Left forelimb (tissue), 1 donor: ENCODE measurements at regions not wholly inside any gene's neighbourhood (a gene's known extent, or its start where the extent isn't known, plus 50 kb on each side); places are given as distances from the start of the nearest gene placed in this dataset.
A peak's percentile ranks its signal among the peaks of the same experiment; 100 is the strongest.

Experiments
- DNase-seq: peaks from one replicate; pipeline ENCODE4 v3.0.0-alpha.2; 2018; ENCODE audit warnings: low spot score

- peak; percentile 58 for DNase-seq
These were observed 214.4 kb downstream of the ERMARD start for GRCh38 chr6:169965657-169966311.

GRCh38 chr6:169965239-169965638 is 213.8 kb downstream of the ERMARD start:
- no peak for DNase-seq

GRCh38 chr6:169964486-169965180 is 213.2 kb downstream of the ERMARD start:
- peak; percentile 56 for DNase-seq

- DNase-seq = no peak
These were observed 212.3 kb downstream of the ERMARD start for GRCh38 chr6:169963581-169964297.

GRCh38 chr6:169962604-169963469 is 211.4 kb downstream of the ERMARD start:
- peak; percentile 51 for DNase-seq

GRCh38 chr6:169961772-169962561 is 210.5 kb downstream of the ERMARD start:
- peak; percentile 73 for DNase-seq

- DNase-seq = no peak
These were observed 209.6 kb downstream of the ERMARD start for GRCh38 chr6:169960886-169961611.

- DNase-seq = peak; percentile 46
These were observed 209.1 kb downstream of the ERMARD start for GRCh38 chr6:169960521-169960885.

- no peak for DNase-seq
These were observed 208.6 kb downstream of the ERMARD start for GRCh38 chr6:169960003-169960344.

- DNase-seq = peak; percentile 65
These were observed 207.9 kb downstream of the ERMARD start for GRCh38 chr6:169959136-169960002.

GRCh38 chr6:169958510-169958909 is 207.1 kb downstream of the ERMARD start:
- DNase-seq = no peak

- DNase-seq = peak; percentile 56
These were observed 206.0 kb downstream of the ERMARD start for GRCh38 chr6:169957351-169957963.

GRCh38 chr6:169956580-169956979 is 205.2 kb downstream of the ERMARD start:
- peak; percentile 36 for DNase-seq

- peak; percentile 52 for DNase-seq
These were observed 204.5 kb downstream of the ERMARD start for GRCh38 chr6:169955731-169956437.

GRCh38 chr6:169954977-169955376 is 203.6 kb downstream of the ERMARD start:
- no peak for DNase-seq

GRCh38 chr6:169953686-169954085 is 202.3 kb downstream of the ERMARD start:
- no peak for DNase-seq

- DNase-seq = no peak
These were observed 199.1 kb downstream of the ERMARD start for GRCh38 chr6:169950558-169950957.

GRCh38 chr6:169949511-169950097 is 198.2 kb downstream of the ERMARD start:
- no peak for DNase-seq
